ENCODE measurements at regions not wholly inside any gene's neighbourhood (a gene's known extent, or its start where the extent isn't known, plus 50 kb on each side); places are given as distances from the start of the nearest gene placed in this dataset.

GRCh38 chr1:58931024-58931423 lies 147.2 kb upstream of the JUN start:
- TF ChIP-seq CTCF (IDR thresholded peaks at IDR 0.05; ENCODE audit: poor library complexity) (no peak), EZH2 (IDR thresholded peaks at IDR 0.05; ENCODE audit: borderline replicate concordance) (no peak), EZH2phosphoT487 (IDR thresholded peaks at IDR 0.05; ENCODE audit: low read depth, severe bottlenecking, unreplicated experiment) (no peak)

Data from hepatocyte (in vitro differentiated cells).